HG03460 (cell line): ENCODE measurements at regions not wholly inside any gene's neighbourhood (a gene's known extent, or its start where the extent isn't known, plus 50 kb on each side); places are given as distances from the start of the nearest gene placed in this dataset.

Experiments
- ATAC-seq: cut with Tn5 transposase; IDR thresholded peaks from one replicate; pipeline ENCODE4 v1.9.1; 2021; ENCODE audit not compliant: unreplicated experiment

DNA sequence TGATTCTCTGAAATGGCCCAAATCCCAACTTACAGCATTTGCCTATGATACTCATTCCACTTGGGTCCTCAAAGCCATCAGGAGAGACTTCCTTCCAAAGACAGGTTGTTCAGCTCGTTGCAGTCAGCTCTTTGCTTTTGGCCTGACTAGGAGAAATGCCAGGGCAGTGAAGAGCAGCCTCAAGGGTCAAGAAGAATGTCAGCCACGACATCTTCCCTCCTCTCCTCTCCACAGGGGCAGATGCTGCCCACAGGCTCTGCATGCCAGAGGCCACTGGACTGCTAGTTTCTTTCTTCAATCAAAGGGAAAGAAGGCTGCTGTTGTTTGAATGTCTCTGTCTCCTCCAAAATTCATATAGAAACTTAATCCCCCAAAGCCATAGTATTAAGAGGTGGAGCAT lies 201.7 kb upstream of the PFN2 start:
- ATAC-seq = no peak

DNA sequence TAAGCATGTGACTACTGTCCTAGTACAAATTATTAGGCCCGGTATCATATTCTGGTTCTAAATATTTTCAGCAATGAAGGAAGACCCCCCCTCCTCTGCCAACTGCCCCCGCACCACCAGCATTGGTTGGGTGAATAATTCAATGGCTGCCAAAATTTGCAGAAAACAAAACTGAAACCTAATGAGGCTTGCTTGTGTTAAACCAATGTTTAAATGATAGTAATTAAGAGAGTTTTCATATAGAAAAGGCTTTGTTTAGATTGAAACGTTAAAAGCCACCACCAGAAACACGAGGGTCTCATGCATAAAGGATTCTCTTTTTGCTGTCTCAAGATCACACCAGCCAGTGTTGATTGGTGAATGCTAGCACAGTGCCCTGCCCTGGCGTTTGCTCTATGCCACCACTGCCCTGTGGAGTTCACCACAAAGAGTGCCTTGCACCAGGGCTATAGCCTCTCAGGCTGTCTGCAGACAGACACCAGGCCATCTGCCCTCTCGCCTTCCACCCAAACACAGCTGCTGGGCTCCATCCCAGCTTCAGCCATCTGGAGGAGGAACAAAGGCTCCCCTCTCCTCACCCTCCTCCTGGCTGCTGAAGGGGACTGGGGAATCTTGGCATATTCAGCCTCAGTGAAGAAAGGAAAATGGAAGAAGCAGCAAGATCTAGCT lies 200.3 kb upstream of the PFN2 start:
- ATAC-seq = no peak

DNA sequence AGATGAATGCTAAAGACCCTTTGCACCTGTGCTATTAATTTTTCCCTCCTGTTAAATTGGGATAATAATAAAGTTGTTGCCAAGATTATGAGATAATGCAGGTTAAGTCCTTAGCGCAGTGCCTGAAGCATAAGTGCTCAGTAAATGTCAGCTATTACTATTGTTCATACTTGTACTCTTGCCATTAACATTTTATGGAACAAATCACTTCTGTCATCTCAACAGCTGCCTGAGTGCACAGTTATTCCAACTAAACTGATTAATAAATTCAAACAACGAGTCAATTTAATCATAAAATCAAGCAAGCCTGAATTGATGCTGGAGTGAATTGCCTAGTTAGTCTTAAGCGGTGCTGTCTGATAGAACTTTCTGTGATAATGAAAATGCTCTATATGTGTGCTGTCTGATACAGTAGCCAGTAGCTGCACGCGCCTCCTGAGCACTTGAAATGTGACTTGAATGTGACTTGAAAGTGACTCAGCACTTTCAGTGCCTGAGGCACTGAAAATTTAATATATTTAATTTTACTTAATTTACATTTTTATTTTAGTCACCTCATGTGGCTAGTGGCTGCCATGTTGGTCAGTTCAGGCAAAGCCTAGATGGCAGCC lies 198.7 kb upstream of the PFN2 start:
- no peak for ATAC-seq

DNA sequence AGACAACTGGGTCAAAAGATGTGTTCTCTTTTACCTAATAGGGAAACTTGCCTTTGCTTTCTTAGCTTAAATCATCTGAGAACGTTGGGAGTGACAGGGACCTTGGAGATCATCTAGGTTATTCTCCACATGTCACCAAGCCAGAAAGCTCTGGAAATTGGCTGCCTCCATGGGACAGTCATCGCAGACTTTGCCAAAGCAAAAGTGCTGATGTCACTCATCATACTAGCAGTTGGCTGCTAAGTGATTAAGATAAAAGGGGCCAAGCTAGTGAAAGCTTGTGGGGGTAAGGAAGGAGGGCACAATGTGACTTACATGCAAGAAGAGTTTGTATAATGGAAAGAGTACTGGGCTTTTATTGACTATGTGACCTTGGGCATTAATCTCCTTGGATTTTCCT lies 198.0 kb upstream of the PFN2 start:
- no peak for ATAC-seq

DNA sequence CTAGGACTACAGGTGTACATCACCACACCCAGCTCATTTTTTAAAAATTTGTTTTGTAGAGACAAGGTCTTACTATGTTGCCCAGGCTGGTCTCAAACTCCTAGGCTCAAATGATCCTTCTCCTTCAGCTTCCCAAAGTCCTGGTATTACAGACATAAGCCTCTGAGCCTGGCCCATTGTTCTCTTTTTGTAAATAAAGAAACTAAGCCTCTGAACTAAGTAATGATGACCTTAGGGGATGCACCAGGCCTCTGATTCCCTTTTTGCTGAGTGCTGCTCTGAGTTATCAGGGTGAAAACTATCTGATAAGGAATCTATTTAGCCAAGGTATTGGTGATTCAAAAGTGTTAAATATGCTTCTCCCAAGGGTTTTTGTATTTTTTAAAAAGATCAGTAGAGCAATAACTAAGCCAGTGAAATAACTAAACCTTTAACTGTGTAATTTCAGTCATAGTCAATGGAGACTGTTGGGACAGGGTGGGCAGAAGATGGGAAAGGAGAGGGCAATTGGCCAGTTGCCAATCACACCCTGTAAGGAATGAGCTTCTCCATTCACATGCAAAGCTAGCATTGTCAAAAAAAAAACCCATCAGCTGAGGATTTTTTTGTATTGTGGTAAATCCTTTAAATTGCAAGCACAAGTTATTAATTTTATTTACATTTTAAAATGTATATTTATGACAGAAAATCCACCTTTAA lies 194.8 kb upstream of the PFN2 start:
- no peak for ATAC-seq

DNA sequence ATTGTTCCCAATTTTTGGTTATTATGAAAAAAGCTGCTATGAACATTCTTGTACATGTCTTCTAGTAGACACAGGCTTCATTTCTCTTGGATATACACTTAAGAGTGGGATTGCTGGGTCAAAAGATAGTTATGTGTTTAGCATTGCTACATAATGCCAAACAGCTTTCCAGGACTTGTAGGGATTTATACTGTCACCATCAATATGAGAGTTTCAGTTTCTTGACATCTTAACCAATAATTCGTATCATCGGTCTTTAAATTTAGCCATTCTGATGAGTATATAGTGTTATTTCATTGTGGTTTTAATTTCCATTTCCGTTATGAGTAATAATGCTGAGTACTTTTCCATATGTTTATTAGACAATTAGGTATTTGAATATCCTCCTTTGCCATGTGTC lies 190.3 kb upstream of the PFN2 start:
- ATAC-seq = no peak

DNA sequence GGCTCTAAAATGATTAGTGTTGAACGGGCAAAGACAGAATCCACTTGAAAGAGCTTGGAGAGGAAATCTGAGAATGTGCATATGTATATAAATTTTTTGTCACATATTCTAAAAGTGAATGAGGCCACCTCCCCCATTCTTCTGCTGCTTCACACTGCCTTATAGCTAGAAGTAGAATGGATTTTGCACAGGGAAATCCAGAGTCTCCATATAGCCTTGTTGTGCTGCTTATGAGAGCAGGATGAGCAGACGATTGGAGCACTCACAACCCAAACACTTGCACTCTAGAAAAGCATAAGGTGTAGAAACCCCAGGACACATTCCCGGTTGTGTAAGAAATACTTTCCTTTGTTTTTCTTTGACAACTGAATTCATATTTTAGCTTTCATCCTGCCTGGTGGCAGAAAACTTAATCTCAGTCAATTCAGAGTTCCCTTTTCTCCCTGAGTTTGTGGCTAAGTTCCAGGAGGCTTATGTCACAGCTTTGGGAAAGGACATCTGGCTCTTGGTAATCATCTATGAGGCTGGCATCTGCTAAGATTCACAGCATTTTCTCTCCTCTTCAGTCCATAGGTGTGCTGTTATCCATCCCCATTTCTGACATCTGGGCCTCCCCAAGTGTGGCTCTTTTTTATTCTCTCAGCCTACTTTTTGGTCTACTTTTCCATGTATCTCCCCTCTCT lies 188.4 kb upstream of the PFN2 start:
- ATAC-seq = no peak

DNA sequence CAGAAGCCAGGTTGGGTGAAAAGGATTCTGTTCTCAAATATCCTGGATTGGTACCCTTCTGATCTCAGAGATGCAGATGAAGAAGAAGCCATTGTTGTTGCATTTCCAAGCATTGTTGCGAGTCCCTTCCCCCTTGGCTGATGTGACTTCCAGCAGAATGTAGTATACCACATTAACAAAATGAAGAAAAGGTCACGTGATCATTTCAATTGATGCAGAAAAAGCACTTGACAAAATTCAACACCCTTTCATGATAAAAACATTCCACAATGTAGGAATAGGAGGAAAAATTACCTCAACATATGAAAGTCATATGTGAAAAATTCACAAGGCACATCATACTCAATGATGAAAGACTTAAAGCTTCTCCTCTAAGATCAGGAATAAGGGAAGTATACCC lies 181.9 kb upstream of the PFN2 start:
- ATAC-seq = no peak

DNA sequence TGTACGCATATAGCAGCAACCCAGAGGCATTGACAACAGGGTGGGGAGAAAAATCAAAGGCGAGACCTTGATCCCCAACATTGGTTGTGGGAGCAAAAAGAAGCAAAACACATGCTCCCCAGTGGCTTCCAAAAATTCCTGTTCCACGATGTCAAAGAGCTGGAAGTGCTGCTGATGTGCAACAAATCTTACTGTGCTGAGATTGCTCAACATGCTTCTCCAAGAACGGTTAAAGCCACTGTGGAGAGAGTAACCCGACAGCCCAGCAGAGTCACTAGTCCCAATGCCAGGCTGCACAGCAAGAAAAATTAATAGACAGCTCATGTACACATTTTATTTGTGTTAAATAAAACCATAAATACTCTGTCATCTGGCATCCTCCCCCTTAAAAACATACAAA lies 179.9 kb upstream of the PFN2 start:
- ATAC-seq = no peak

DNA sequence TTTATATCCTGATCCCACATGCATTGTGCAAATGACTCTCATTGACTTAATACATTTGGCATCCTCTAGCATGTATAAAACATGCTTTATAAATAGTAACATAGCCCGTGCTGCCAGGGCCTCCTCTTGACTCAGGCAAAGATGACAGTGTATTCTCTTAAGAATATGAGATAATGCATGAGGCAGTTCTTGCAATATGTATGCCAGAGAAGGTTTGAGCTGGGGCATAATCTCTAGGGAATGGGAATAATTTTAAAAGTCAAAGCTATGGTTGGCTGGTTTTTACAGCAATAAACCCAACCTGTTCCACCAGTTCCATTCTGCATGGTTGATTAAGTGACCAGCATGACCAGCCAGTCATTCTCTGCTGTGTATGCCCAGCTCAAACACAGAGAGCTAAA lies 179.0 kb upstream of the PFN2 start:
- no peak for ATAC-seq

DNA sequence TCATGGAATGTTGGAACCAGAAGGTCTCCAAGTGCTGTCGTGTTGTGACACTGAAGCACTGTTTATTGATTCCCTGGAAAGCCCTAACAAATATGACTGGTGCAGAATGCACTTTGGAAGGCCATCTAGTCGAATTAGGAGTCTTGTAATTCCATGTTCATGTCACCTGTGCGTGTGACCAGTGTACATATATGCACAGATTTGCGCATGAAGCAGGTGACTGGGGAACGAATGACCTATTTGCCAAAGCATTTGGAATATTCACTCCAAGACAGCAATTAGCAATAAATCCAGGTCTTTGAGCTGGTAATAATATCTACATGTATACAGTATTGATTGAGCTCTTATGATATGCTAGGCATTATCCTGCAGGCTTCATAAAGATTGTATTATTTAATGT lies 177.5 kb upstream of the PFN2 start:
- no peak for ATAC-seq

DNA sequence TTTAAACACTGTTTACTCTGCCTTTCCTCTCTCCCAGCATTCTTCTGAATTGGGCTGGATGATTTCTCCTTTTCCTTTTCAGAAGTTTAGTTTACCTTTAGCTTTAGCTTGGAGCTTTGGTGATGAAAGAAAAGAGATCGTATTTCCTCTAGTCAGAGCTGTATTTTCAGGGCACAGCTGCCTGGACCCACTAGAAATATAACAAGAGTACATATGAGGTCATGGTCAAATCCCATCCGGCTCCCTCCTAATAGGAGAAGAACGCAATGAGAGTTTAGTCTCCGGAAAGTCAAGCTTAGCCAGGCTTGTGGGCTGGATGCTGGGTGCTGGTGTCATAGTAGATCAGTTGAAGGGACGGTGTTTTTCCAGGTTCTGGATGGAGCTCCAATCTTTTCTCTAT lies 177.1 kb upstream of the PFN2 start:
- ATAC-seq = no peak

DNA sequence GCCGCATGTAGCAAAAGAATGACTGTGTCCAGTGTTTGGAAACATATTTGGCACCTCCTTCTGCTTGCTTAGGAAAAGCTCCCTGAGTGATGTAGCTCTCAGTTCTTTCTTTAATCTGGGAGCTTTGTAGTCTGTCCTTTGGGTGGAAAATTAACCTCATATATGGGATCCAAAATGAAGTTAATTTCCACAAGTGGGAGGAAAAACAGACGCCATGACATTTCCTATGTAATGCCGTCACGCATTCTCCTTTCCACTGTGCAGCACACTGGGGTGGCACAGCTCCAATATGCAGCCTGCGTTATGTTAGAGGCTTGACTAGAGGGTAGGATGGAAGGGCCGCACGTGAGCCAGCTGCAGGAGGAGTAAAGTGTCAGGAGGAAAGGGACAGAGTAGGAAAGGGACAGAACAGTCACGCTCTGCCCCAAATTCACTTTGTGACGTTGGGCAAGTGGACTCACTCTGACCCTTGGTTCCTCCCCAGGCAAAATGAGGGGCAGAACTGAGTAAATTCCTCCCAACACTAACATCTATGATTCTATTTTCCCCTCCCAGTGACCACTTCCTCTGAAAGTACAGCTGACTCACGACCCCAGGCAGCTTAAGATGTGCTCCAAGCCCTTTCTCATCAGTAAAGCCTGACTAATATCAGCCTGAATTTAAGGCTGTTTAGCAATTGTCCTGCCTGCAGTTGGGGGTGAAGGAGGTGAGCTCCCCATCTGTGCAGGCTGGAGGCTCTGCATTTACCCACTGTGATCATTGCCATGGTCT lies 176.5 kb upstream of the PFN2 start:
- ATAC-seq = no peak

DNA sequence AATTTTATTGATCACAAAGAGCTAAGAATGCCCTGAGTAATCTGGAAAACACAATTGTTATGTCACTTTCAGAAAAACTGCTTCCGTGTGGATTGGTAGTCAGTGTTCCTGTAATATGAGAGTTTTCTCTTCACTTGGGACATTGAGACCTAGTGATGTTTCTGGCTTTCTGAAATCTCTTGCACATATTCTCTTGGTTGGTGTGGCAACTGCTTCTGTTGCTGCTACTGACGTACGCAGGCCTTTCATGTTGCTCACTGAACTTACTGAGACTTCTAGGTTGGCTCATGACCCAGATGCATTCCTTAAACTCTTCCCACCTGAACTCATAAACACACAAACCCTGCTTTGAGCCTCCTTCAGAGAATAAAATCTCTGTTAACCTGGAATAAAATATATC lies 175.0 kb upstream of the PFN2 start:
- ATAC-seq = no peak

DNA sequence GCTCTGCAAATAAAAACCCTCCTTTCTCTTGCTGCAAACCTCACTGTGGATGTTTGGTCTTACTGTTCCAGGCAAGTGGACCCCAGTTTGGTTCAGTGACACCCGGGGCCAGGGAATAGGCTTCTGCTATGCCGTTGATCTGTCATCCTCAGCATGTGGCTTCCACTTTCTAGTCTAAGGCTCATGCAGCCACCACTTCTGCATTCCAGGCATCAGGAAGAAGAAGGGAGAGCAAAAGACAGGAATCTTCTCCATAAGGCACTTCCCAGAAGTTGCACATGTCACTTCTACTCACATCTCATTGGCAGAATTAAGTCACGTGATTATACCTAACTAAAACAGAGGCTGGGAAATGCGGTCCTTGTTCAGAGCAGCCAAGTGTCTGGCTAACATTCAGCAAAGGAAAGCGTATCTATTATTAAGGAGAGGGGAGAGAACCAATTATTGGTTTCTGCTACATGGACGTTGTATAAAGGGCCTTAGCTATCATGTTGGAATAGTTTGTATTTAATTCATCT lies 173.6 kb upstream of the PFN2 start:
- ATAC-seq = no peak

DNA sequence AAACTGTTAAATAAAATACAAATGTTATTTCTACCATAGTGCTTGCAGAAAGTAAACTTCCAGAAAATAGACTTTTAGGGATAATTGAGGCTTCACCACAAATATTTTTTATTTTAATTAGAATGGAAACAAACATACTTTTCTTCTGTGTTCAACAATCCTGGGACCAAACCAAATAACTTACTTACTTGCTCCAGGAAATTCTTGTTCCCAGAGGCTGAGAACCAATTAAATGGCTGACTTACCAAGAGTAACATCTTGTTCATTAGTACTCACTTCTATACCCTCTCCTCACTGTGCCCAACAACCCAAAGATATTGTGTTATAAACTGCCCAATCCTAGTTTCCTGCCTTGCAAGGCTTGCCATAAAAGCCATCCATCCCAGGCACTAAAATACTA lies 172.2 kb upstream of the PFN2 start:
- ATAC-seq = no peak

DNA sequence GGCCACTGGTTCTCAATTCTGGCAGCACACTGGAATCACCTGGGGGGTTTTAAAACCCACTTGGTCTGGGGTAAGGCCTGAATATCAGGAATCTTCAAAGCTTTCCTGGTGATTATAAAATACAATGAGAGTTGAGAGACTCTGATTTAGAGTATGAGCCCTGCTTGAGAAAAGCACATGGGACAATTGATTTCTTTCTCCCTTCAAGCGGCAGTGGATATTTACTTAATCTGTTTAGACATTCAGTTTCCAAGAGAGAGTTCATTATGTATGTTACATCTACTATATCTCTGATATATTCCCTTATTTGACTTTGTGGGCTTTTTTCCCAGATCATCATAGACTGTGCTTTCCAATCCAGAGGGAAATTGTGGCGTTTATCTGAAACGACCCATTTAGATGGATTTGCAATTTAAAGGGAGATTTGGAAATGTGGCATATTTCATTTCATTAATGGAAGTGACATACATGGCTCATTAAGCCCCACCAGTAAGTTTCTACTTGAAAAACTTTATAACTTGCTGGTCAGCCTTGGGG lies 171.2 kb upstream of the PFN2 start:
- ATAC-seq = no peak

DNA sequence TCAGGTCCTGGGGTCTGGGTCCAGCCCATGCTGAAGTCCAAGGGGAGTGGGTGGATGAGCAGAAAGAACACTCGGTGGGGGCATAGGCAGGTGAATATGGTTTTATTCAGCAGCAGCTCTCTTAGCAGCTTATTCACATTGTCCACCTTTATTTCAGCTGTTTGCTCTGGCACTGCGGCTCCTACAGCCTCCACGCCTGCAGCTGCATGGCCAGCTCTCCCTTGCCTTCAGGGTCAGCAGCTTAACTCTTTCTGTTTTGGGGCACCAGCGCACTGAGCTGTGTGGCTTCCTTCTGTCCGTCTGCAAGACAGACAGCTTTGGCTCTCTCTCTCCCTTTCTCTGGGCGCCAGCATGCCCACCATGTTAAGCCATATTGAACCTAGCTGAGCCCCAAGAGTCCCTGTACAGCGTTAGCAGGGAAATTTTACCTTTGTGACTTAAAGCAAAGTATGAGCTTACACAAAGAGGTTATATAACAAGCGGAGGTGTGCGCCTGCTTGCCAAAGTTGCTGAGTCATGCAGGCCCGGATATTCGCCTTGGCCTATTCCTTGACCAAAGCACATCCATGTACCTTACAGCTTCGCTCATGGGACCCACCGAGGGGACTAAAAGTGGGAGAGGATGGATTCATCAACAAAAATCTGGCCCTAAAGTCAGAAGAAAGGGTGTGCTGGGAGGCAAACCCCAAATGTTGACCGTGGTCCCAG lies 170.1 kb upstream of the PFN2 start:
- ATAC-seq = no peak

DNA sequence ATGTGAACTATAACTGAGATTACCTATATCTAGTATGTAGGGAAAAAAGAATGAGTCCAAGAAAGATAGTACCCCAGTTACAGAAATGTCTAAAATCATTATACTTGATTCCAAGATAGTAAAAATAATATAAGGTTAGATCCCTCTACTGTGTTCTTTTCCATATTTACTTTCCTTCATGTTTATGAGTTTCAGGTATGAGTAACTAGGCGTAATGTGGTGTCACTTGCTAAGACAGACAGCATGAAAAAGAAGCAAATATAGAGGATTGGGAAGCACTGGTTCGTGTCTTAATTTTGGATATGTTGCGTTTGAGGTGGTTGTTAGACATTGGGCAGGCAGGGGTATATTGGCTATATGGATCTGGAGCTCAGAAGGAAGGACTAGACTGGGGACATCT lies 168.1 kb upstream of the PFN2 start:
- no peak for ATAC-seq

DNA sequence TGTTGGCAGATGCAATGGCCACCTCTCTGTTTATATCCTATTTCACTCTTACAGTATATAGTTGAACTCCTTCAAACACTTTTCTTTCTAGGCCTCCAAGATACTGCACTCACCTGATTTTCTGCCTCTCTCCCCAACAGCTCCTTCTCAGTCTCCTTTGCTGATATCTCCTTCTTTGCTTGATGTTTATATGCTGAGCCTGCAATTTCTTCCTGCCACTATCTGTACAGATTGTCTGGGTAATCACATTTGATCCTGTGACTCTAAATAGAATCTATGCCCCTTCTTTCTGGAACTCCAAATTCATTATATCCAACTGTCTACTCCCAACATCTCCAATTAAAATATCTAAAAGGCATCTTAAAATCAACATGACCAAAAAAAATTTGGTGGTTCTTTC lies 165.5 kb upstream of the PFN2 start:
- no peak for ATAC-seq
